GM12878 (cell line): ENCODE measurements at regions not wholly inside any gene's neighbourhood (a gene's known extent, or its start where the extent isn't known, plus 50 kb on each side); places are given as distances from the start of the nearest gene placed in this dataset.

Experiments
- ATAC-seq: fragments of 200-7000 bp; cut with Tn5 transposase; 3 replicates; pipeline ENCODE4 v1.9.1; 2020; ENCODE audit warnings: mild to moderate bottlenecking, moderate library complexity
- BruUV-seq: library from RNA; stranded (reverse); fragments of 400-500 nt; replicated peaks from 2 replicates; lab custom pipeline; 2021; lab: Mats Ljungman, UMichigan
- CTCF ChIA-PET: fragments of 300-600 bp; sonication (Branson Sonifier 250); formaldehyde crosslinking; extraction: SDS; loops from one replicate; lab custom pipeline; 2021; ENCODE audit warnings: inconsistent platforms; lab: Yijun Ruan, JAX
- POLR2A ChIA-PET: fragments of 350-600 bp; formaldehyde crosslinking; extraction: SDS; loops from one replicate; lab custom pipeline; 2021; ENCODE audit warnings: inconsistent platforms; lab: Charles Lee
- RAD21 ChIA-PET: fragments of 300-600 bp; sonication (Branson Sonifier 250); formaldehyde crosslinking; loops from one replicate; lab custom pipeline; 2023; ENCODE audit warnings: antibody characterized with exemption; ENCODE audit not compliant: unreplicated experiment; lab: Charles Lee
- SMC1A ChIA-PET: fragments of 300-600 bp; sonication (Branson Sonifier 250); formaldehyde crosslinking; loops from one replicate; lab custom pipeline; 2023; ENCODE audit not compliant: unreplicated experiment, uncharacterized antibody; lab: Charles Lee
- DNase-seq: peaks from one replicate; pipeline ENCODE4 v3.0.0-alpha.2; 2011; ENCODE audit warnings: low read depth, low spot score
- FAIRE-seq: peaks from 3 replicates; lab custom pipeline; 2011; peaks lifted over from hg19 to GRCh38; lab: Jason Lieb, UNC
- H2AFZ ChIP-seq: 2 replicates; pipeline ENCODE4 v1.6.0; 2011; ENCODE audit warnings: low read depth, low read length, control low read depth; ENCODE audit not compliant: control insufficient read depth
- H3K27ac ChIP-seq: 2 replicates; pipeline ENCODE4 v1.5.1; 2011; ENCODE audit warnings: control low read depth; ENCODE audit not compliant: control insufficient read depth, insufficient read depth
- H3K27me3 ChIP-seq, 2 experiments: replicated peaks in 1 of 2; 2 replicates each; pipeline versions ENCODE4 v1.6.0 to v1.6.1; 2011; ENCODE audit warnings: low read length in 1 of 2; ENCODE audit not compliant: control insufficient read depth in 2 of 2, insufficient read depth in 2 of 2
- H3K36me3 ChIP-seq, 2 experiments: 2 replicates each; pipeline ENCODE4 v1.5.1; 2011; ENCODE audit warnings: low read length in 1 of 2; ENCODE audit not compliant: control insufficient read depth in 2 of 2, insufficient read depth in 2 of 2
- H3K4me1 ChIP-seq: 2 replicates; pipeline ENCODE4 v1.6.1; 2011; ENCODE audit warnings: mild to moderate bottlenecking, low read length, moderate library complexity, mixed read lengths; ENCODE audit not compliant: control insufficient read depth, insufficient read depth
- H3K4me2 ChIP-seq: 2 replicates; pipeline ENCODE4 v1.6.0; 2011; ENCODE audit warnings: control low read depth; ENCODE audit not compliant: control insufficient read depth, insufficient read depth
- H3K4me3 ChIP-seq: fragments of 200-600 bp; sonication (generic); 2 replicates; pipeline ENCODE4 v1.5.1; 2016
- H3K79me2 ChIP-seq: 2 replicates; pipeline ENCODE4 v1.6.0; 2011; ENCODE audit warnings: low read length; ENCODE audit not compliant: control insufficient read depth, insufficient read depth
- H3K9ac ChIP-seq: 2 replicates; pipeline ENCODE4 v1.8.0; 2011; ENCODE audit warnings: low read length, control low read depth, mixed read lengths; ENCODE audit not compliant: control insufficient read depth, insufficient read depth
- H3K9me3 ChIP-seq: replicated peaks from 3 replicates; pipeline ENCODE4 v1.5.1; 2011; ENCODE audit warnings: mild to moderate bottlenecking, low read length; ENCODE audit not compliant: control insufficient read depth, insufficient read depth
- H4K20me1 ChIP-seq: 2 replicates; pipeline ENCODE4 v1.6.0; 2011; ENCODE audit not compliant: control insufficient read depth, insufficient read depth
- CBX5 ChIP-seq: sonication (generic); IDR thresholded peaks from 2 replicates; pipeline ENCODE4 v1.6.1; 2016; ENCODE audit warnings: low read depth, moderate library complexity, mild to moderate bottlenecking, inconsistent platforms
- CHD1 ChIP-seq: IDR thresholded peaks from 2 replicates; pipeline ENCODE4 v1.6.1; 2012; ENCODE audit warnings: low read depth, low read length, improper control_type of control experiment
- CTCF ChIP-seq, 3 experiments: IDR thresholded peaks in 2 of 3; conservative IDR thresholded peaks in 1 of 3; 2 replicates each; pipeline ENCODE4 v1.5.1; 2011; ENCODE audit warnings: low read depth in 3 of 3, low read length in 3 of 3, mild to moderate bottlenecking in 3 of 3, control low read depth in 2 of 3, moderate library complexity in 2 of 3, inconsistent platforms in 1 of 3, mixed read lengths in 1 of 3; ENCODE audit not compliant: control insufficient read depth in 2 of 3, insufficient read depth in 1 of 3; ENCODE audit errors: extremely low read depth in 1 of 3
- DPF2 ChIP-seq: fragments of 450-650 bp; IDR thresholded peaks from 2 replicates; pipeline ENCODE4 v1.6.1; 2017; ENCODE audit warnings: mild to moderate bottlenecking
- MEF2A ChIP-seq: IDR thresholded peaks from 2 replicates; pipeline ENCODE4 v1.6.1; 2011; ENCODE audit warnings: low read depth, mild to moderate bottlenecking, low read length, moderate library complexity; ENCODE audit not compliant: insufficient read depth
- MTA3 ChIP-seq: IDR thresholded peaks from 2 replicates; pipeline ENCODE4 v1.6.1; 2012; ENCODE audit warnings: low read length, inconsistent platforms, borderline replicate concordance
- NFIC ChIP-seq: IDR thresholded peaks from 2 replicates; pipeline ENCODE4 v1.6.1; 2012; ENCODE audit warnings: low read depth, mild to moderate bottlenecking, inconsistent platforms, low read length, moderate library complexity
- REST ChIP-seq: IDR thresholded peaks from 2 replicates; pipeline ENCODE4 v1.6.1; 2012; ENCODE audit warnings: mild to moderate bottlenecking, low read depth, low read length
- TCF7 ChIP-seq: IDR thresholded peaks from 2 replicates; pipeline ENCODE4 v1.6.1; 2014; ENCODE audit warnings: antibody characterized with exemption, borderline replicate concordance
- WGBS: methylation state at CpG from one replicate; pipeline ENCODE4 v1.1.6; 2016; ENCODE audit warnings: low lambda C conversion rate; ENCODE audit not compliant: insufficient replicate concordance, insufficient coverage; ENCODE audit errors: missing lambda C conversion rate; 5-methylcytosine and 5-hydroxymethylcytosine counted together
- in situ Hi-C: fragments of 300-500 bp; cut with MboI; formaldehyde crosslinking; loops from 9 replicates; pipeline ENCODE4 v1.14.3; 2018; ENCODE audit warnings: mixed read lengths
- intact Hi-C: fragments of 100-400 bp; cut with micrococcal nuclease; formaldehyde crosslinking; loops from one replicate; pipeline ENCODE4 v1.14.2; 2022; ENCODE audit not compliant: unreplicated experiment
- TF ChIP-seq, protein P1 (sequence below): fragments of 450-650 bp; conservative IDR thresholded peaks from 2 replicates; pipeline ENCODE4 v1.6.1; 2017; ENCODE audit warnings: mild to moderate bottlenecking, moderate library complexity
- TF ChIP-seq, protein P2 (sequence below): fragments of 450-650 bp; IDR thresholded peaks from 2 replicates; pipeline ENCODE4 v1.6.1; 2017; ENCODE audit warnings: mild to moderate bottlenecking, moderate library complexity

DNA sequence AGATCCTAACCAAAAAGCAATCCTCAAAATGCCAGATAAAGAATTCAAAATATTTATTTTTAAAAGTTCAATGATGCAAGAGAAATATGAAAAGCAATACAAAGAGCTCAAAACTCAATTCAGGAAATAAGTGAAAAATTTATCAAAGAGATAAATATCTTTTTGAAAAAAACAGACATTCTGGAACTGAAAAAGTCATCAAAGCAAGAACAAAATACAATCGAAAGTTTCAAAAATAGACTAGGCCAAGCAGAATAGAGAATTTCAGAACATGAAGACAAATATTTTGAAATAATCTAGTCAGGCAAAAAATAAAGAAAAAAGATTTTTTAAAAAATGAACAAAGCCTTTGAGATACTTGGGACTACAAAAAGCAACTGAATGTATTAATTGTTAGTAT lies 83.4 kb upstream of the STT3B start:
- ChIA-PET SMC1A (interaction anchor here (1.0 to 3.7 kb wide), 6 partner anchors 10 to 245 kb away, joined by 3 to 21 read pairs (median 4); no protein-coding TSS in a partner anchor), RAD21 (interaction anchor here (0.9 to 1.6 kb wide), 2 partner anchors 10 to 83 kb away, joined by 3 to 4 read pairs; partner anchors contain the start of gene STT3B), CTCF (interaction anchor here (0.6 to 1.8 kb wide), 4 partner anchors 11 to 288 kb away, joined by 3 to 7 read pairs (median 5); no protein-coding TSS in a partner anchor), POLR2A (interaction anchor here (1.7 kb wide), 1 partner anchor 10 kb away, joined by 6 read pairs; no protein-coding TSS in a partner anchor)
- H4K20me1 ChIP-seq = no peaks in the 10 kb centered on the region
- no peak for DNase-seq
- H3K79me2 ChIP-seq = no peaks in the 10 kb centered on the region
- H3K27me3 ChIP-seq = no peaks in the 10 kb centered on the region
- intact Hi-C loops (loop anchor here (2.0 to 10.0 kb wide), 4 partner anchors 83 to 675 kb away; partner anchors contain the start of gene STT3B), in situ Hi-C loops (no loop called here)
- H2AFZ ChIP-seq = no peak overlapping the region
- peak overlapping the region; percentile 82; the same call in 1 of the 2 replicates for H3K4me2 ChIP-seq
- WGBS = 0% methylated on average over 1 of the region's 1 CpG
- H3K4me1 ChIP-seq = peaks cover 28% of the 10 kb centered on the region
- FAIRE-seq = no peak
- H3K9me3 ChIP-seq = peaks cover 9% of the 10 kb centered on the region
- no peaks in the 10 kb centered on the region for H3K36me3 ChIP-seq
- peak overlapping the region; percentile 79; the same call in 1 of the 2 replicates for H3K27ac ChIP-seq
- peak; percentile 53; the same call in 2 of the 3 replicates for ATAC-seq
- H3K9ac ChIP-seq = no peak overlapping the region
- BruUV-seq = no TSS peak
- H3K4me3 ChIP-seq = peak overlapping the region; percentile 42; the same call in 1 of the 2 replicates
- peak; percentile 84 for TF ChIP-seq MEF2A
- no peak for TF ChIP-seq CHD1
- TF ChIP-seq, protein P1, sequence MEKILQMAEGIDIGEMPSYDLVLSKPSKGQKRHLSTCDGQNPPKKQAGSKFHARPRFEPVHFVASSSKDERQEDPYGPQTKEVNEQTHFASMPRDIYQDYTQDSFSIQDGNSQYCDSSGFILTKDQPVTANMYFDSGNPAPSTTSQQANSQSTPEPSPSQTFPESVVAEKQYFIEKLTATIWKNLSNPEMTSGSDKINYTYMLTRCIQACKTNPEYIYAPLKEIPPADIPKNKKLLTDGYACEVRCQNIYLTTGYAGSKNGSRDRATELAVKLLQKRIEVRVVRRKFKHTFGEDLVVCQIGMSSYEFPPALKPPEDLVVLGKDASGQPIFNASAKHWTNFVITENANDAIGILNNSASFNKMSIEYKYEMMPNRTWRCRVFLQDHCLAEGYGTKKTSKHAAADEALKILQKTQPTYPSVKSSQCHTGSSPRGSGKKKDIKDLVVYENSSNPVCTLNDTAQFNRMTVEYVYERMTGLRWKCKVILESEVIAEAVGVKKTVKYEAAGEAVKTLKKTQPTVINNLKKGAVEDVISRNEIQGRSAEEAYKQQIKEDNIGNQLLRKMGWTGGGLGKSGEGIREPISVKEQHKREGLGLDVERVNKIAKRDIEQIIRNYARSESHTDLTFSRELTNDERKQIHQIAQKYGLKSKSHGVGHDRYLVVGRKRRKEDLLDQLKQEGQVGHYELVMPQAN = no peak
- peak; percentile 53; the same call in 1 of the 2 replicates for TF ChIP-seq TCF7
- peak; percentile 69 for TF ChIP-seq NFIC
- no peak for TF ChIP-seq CTCF (IDR thresholded peaks at IDR 0.05 in 2 of 3, conservative IDR thresholded peaks at IDR 0.05 in 1 of 3; ENCODE audit: control insufficient read depth in 2 of 3, extremely low read depth in 1 of 3, insufficient read depth in 1 of 3, low read depth in 3 of 3, low read length in 3 of 3)
- no peak for TF ChIP-seq REST
- TF ChIP-seq, protein P2, sequence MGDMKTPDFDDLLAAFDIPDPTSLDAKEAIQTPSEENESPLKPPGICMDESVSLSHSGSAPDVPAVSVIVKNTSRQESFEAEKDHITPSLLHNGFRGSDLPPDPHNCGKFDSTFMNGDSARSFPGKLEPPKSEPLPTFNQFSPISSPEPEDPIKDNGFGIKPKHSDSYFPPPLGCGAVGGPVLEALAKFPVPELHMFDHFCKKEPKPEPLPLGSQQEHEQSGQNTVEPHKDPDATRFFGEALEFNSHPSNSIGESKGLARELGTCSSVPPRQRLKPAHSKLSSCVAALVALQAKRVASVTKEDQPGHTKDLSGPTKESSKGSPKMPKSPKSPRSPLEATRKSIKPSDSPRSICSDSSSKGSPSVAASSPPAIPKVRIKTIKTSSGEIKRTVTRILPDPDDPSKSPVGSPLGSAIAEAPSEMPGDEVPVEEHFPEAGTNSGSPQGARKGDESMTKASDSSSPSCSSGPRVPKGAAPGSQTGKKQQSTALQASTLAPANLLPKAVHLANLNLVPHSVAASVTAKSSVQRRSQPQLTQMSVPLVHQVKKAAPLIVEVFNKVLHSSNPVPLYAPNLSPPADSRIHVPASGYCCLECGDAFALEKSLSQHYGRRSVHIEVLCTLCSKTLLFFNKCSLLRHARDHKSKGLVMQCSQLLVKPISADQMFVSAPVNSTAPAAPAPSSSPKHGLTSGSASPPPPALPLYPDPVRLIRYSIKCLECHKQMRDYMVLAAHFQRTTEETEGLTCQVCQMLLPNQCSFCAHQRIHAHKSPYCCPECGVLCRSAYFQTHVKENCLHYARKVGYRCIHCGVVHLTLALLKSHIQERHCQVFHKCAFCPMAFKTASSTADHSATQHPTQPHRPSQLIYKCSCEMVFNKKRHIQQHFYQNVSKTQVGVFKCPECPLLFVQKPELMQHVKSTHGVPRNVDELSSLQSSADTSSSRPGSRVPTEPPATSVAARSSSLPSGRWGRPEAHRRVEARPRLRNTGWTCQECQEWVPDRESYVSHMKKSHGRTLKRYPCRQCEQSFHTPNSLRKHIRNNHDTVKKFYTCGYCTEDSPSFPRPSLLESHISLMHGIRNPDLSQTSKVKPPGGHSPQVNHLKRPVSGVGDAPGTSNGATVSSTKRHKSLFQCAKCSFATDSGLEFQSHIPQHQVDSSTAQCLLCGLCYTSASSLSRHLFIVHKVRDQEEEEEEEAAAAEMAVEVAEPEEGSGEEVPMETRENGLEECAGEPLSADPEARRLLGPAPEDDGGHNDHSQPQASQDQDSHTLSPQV = no peak
- no peak for TF ChIP-seq DPF2
- TF ChIP-seq MTA3 = 0 out of 2 replicates have a peak, but pooled peaks have one; percentile 12
- peak; percentile 57; the same call in 1 of the 2 replicates for TF ChIP-seq CBX5
